NOMO-1 treated with dmso at 0.1 percent for 144 hours (cell line): ENCODE measurements at regions not wholly inside any gene's neighbourhood (a gene's known extent, or its start where the extent isn't known, plus 50 kb on each side); places are given as distances from the start of the nearest gene placed in this dataset.
"Not testable (repeated sequence)": the region's sequence is repeated elsewhere in the genome, so short reads cannot be mapped to it uniquely, and the experiment has no call there.

Experiments
- DNase-seq: peaks from one replicate; lab custom pipeline; 2025; ENCODE audit not compliant: unreplicated experiment; lab: John Stamatoyannopoulos, UW

DNA sequence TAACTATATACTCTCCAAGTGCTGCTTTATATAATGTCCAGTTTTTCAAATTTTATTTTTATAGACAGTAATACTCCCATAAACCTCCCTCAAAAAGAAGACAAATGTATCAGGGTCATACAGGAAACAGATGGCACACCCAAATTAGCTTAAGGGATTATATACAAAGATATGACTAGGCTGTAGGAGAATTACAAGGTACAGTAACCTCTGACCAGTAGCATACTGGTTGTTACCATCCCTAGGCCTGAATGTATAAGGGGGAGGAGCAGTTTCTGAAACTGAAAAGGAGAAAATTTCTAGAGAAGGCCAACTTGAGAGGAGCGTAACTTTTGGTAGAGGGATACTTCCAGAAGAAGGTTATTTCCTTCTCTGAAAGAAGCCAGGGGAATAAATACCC is 122.6 kb upstream of the NBPF19 start:
- not testable (repeated sequence) for DNase-seq

DNA sequence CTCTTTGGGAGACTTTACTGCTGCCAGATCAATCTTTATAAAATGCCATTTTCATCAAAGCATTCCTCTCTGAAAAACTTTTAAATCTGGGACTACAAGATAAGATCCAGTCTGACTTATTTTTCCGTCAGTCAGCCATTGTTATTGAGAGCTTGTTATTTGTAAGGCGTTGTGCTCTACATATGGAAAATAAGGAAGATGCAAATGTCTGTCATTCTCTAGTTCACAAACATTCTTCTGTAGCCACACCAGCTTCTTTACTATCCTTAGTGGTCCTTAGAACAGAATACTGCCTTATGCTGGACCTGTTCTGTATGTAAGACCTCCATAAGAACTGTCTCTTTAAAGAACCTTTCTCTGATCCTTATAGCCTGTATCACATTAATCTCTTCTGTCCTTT is 120.3 kb upstream of the NBPF19 start:
- not testable (repeated sequence) for DNase-seq

GRCh38 chr1:149355748-149356147 is 119.1 kb upstream of the NBPF19 start:
- DNase-seq, result not testable (repeated sequence)

DNA sequence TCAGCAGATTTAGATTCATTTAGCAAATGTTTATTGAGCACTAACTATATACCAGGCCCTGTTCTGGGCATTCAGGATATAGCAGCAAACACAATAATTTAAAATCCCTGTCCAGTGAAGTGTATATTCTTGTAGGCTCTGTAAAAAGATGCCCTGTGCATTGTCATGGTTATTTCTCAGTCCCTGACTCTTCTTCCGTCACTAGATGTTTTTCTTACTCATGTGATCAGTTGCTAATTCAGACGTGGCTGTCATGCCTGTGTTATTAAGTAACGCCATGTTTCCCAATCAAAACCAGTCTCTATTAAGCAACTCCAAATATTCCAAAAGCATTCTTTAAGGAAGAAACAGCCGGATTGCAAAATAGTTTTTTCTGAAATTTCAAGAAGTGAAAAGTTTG is 118.7 kb upstream of the NBPF19 start:
- not testable (repeated sequence) for DNase-seq

DNA sequence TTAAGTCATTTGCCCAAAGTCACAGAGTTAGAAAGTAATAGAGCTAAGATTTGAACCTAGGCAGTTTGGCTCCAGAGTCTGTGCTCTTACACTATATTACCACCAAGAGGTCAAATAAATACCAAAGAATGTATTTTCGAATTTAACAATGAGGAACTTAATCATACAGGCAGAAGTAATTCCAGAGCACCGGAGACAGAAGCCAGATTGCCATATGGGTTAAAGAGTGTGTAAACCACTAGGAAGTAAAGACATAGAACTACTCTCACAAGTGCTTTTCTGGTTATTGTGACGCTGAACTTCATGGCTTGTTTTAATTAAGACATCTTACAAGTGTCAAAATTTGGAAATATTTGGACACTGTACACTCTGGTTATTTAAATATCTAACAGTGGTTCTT is 114.5 kb upstream of the NBPF19 start:
- not testable (repeated sequence) for DNase-seq

DNA sequence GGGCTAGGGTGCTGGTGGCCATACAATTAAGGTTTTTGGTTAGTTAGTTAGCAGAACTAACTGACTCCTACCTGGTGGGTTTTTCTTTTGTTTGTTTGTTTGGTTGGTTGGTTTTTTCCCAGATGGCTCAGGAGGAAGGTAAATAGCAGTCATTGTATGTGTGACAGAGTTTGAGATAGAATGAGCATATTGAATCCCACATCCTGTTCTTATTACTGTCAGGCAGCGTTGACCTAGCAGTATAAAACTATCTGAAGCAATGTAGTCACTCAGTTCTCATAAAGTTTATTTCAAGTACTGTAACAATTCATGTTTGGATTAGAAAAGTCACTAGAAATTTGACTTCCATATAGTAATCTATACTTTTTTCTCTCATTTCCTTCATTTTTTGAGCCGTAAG is 113.5 kb upstream of the NBPF19 start:
- not testable (repeated sequence) for DNase-seq

DNA sequence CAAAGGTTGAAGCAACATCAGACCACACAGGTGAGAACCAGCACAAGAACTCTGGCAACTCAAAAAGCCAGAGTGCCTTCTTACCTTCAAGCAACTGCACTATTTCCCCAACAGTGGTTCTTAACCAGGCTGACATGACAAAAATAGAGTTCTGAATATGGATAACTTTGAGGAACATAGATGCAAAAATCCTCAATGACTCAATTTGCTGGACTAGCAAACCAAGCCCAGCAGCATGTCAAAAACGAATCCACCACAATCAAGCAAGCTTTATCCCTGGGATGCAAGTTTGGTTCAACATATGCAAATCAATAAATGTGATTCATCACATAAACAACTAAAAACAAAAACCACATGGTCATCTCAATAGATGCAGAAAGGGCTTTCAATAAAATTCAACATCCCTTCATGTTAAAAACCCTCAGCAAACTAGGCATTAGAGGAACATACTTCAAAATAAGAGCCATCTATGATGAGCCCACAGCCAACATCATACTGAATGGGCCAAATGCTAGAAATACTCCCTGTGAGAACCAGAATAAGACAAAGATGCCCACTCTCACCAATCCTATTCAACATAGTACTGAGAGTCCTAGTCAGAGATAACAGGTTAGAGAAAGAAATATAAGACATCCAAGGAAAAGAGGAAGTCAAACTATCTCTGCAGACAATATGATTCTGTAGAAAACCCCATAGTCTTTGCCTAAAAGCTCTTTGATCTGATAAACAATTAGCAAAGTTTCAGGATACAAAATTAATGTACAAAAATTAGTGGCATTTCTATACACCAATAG is 110.5 kb upstream of the NBPF19 start:
- not testable (repeated sequence) for DNase-seq

GRCh38 chr1:149366402-149366801 is 108.4 kb upstream of the NBPF19 start:
- not testable (repeated sequence) for DNase-seq

DNA sequence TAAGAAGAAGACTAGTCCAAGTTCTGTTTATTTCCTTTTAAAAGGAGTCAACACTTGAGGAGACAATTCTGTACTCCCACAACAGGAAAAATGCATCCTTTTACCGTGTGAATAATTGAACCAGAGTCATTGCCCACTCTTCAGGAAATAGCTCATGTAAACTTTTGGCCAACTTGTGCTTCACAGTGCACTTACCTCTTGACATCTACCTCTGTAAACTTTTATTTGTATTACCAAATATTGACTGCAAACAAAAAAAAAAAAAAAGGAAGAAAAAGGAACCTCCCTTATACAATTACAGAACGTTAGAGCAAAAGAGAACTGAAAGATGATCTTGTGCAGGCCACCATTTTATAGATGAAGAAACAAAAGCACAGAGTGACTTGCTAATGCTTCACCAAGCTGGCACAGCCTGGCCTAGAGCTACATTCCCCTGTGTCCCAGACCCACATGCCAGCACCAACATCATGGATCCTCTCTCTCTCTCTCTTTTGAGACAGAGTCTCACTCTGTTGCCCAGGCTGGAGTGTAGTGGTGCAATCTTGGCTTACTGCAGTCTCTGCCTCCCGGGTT is 107.3 kb upstream of the NBPF19 start:
- not testable (repeated sequence) for DNase-seq

DNA sequence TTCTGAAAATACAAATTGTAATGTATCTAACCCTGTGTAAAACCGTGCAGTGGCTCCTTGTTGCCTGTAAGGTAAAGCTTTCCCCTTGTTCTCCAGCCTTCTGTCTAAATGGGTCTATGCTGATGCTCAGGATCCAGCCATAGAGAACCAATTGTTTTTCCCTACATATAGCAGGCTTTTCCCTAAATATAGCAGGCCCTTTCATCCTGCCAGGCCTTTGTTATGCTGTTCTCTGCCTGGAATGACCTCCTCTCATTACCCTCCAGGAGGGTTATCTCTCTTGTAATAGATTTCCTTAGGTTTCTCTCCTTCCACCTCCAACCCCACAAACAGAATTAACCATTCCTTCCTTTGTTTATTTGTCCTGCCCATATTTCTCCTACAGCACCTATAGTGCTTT is 106.5 kb upstream of the NBPF19 start:
- DNase-seq, result not testable (repeated sequence)

DNA sequence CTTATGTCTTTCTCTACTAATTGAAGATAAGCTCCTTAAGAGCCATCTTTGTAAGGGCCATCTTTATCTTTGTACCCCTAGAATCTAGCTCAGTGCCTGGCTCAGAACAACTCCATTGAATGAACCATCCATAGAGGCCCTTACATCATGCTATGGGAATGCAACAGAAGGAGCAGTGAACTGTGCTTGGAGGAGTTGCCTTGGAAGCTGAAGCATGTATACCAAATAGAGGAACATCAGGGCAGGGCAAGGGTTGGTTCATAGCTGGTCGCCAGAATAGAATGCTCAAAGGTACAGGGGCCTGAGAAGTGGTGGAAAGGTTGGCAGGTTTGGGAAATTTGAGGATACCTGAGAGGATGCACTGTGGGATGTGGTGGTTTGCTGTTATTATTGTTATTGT is 105.8 kb upstream of the NBPF19 start:
- not testable (repeated sequence) for DNase-seq

GRCh38 chr1:149371955-149372354 is 102.9 kb upstream of the NBPF19 start:
- DNase-seq, result not testable (repeated sequence)

DNA sequence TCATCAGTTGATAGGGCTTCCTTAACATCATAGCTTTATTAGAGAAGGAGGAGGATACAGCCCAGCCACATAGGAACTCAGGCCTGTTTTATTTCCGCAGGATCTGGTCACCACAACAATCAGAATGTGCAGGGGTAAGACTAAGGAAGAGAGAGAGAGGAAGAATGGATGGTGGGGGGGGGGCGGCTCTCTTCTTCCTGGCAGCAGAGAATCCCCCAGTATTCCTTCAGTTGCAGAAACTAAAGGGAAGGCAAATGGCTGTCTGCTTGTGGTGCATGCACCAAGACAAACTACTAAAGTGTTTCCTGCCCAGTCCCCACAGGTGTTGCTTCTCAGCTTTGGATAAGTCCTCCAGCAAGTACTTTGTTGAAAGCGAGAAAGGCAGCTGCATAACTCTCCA is 96.4 kb upstream of the NBPF19 start:
- DNase-seq, result not testable (repeated sequence)

DNA sequence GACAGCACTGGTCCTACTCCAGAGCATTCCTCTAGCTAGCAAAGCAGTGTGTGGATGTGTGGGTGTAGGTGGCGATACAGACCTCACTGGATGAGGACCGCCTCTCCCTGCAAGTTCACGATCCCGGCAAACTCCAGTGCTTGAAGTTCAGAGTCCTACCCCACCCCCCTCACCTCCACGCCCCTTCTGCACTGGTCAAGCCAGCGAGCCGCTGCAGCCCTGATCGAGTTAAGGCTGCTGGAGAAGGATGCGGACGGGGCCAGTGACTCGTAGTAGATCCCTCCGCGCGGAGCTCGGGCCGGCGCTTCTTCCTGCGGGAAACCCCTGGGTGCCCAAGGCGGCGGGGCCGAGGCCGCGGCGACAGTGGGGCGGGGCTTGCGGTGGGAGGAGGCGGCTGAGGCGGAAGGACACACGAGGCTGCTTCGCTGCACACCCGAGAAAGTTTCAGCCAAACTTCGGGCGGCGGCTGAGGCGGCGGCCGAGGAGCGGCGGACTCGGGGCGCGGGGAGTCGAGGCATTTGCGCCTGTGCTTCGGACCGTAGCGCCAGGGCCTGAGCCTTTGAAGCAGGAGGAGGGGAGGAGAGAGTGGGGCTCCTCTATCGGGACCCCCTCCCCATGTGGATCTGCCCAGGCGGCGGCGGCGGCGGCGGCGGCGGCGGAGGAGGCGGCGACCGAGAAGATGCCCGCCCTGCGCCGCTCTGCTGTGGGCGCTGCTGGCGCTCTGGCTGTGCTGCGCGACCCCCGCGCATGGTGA is 84.5 kb upstream of the NBPF19 start:
- DNase-seq, result peak; percentile 39

GRCh38 chr1:149390931-149391330 is 83.9 kb upstream of the NBPF19 start:
- not testable (repeated sequence) for DNase-seq

- not testable (repeated sequence) for DNase-seq
These were observed 79.0 kb upstream of the NBPF19 start for GRCh38 chr1:149395802-149396201.

GRCh38 chr1:149398527-149398926 is 76.3 kb upstream of the NBPF19 start:
- not testable (repeated sequence) for DNase-seq

DNA sequence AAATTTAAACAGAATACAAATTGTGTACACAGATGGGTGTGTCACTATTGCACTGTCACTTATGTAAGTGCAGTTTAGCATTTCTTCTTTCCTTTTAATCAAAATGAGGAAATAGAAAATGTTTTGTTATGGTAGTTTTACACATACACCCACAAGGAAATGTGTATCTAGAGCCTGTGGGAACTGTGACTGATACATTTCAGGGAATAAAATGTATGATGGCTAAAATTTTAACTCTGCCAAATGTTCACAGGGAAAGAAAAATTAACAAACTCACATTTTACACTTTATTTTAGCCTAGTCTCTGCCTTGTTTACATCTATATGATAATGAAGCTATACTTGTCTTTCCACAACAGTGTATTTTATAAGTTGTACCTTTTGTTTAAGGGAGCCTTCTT is 66.4 kb upstream of the NBPF19 start:
- DNase-seq, result not testable (repeated sequence)

- not testable (repeated sequence) for DNase-seq
These were observed 59.5 kb upstream of the NBPF19 start for GRCh38 chr1:149415373-149415772.

- DNase-seq, result not testable (repeated sequence)
These were observed 56.1 kb upstream of the NBPF19 start for GRCh38 chr1:149418782-149419181.

DNA sequence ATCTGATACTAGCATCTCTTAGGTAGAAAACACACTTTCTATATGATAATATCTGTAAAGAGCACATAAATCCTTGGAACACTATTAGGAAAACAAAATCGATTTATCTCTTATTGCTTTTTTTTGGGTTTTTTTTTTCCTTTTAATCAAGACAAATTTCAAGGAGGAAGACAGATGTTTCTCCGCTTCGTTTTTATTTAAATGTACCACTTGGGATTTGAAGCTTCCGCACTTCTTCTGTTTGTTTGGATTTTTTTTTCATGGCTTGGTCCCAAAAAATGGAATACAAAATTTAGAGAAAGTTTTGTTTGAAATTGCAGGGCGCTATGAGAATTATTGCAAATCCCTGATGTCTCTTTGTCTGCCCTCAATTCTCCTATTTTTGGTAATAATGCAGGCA is 51.7 kb upstream of the NBPF19 start:
- not testable (repeated sequence) for DNase-seq
